ENCODE measurements at regions not wholly inside any gene's neighbourhood (a gene's known extent, or its start where the extent isn't known, plus 50 kb on each side); places are given as distances from the start of the nearest gene placed in this dataset.

DNA sequence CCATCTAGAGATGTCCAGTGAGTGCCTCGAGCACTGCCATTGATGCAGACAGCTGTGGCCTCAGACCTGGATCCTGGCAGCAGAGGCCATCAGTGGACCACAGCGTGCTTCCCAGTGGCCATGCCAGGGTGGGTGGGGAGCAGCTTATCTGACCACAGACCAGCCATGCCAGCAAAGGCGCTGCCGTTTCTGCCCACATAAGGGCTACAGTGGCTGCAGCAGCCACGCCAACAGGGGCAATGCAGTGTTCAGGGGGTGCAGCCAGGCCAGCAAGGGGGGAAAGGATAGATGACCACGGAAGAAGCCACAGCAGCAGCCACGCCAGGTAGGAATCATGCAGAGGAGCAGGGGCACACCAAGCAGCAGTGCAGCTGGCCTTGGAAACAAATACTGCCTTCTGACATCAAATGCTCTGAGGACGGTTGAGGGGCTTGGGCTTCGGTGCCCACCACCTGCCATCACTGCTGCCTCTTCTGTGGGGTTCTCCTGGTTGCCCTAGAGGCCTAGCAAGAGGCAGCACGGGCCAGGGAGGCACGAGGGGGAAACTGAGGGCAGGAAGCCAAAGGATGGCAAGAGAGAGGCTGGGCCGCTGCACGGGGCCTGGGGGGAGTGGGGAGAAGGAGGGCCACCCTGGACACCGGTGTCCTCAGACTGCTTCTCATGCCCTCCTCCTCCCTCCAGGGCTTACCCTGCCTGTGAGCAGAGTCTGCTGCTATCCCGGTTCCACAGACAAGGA lies 94.7 kb upstream of the RUNX3 start:
- FAIRE-seq (peak; percentile 52), DNase-seq (ENCODE audit: insufficient read length, low spot score) (no peak)
- no peak for TF ChIP-seq POLR2A (IDR thresholded peaks at IDR 0.05; ENCODE audit: low read depth, low read length)
- TF ChIP-seq POU2F2 (IDR thresholded peaks at IDR 0.05; ENCODE audit: low read depth, low read length) = no peak
- no peak for TF ChIP-seq SPI1 (IDR thresholded peaks at IDR 0.05; ENCODE audit: low read depth, low read length)
- TF ChIP-seq TAF1 (IDR thresholded peaks at IDR 0.05; ENCODE audit: low read depth, low read length) = no peak
- TF ChIP-seq POLR2AphosphoS5 (IDR thresholded peaks at IDR 0.05; ENCODE audit: low read depth, low read length) = no peak
- no peak for TF ChIP-seq PAX5 (IDR thresholded peaks at IDR 0.05; ENCODE audit: insufficient read depth, low read length, severe bottlenecking)

DNA sequence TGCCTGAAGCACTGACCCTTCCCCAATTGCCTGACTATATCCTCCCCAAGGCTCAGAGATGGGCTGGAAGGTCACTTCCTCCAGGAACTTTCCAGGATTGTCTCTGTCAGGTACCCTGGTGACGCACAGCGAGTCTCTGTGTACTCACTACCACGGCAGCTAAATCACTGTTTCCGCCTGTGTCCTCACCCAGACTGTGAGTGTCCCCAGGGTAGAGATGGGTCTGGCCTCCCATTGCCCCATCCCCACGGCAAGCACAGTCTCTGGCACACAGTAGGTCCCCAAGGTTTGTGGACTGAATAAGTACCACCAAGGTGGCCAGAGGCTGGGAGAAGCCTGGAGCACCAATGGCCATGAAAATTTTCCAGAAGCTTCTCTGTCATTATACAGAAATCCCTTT lies 93.8 kb upstream of the RUNX3 start:
- FAIRE-seq = peak; percentile 78

DNA sequence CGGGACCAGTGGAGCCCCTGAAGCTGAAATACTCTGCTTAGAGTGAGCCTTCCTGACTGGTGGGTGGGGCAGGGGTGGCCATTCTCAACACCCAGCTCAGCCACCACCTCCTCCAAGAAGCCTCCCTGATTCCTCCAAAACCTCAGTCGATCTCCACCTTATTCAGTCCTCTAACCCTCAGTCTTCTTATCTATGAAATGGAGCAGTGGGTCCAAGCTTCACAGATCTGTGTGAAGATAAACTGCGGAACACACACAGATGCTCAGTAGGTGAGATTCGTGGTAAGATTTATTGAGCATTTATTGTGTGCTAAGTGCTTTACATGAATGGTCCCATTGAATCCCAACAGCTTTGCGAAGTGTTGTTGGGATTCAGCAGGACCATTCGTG lies 93.1 kb upstream of the RUNX3 start:
- FAIRE-seq (no peak), DNase-seq (ENCODE audit: insufficient read length, low spot score) (no peak)
- no peak for TF ChIP-seq TAF1 (IDR thresholded peaks at IDR 0.05; ENCODE audit: low read depth, low read length)
- TF ChIP-seq SPI1 (IDR thresholded peaks at IDR 0.05; ENCODE audit: low read depth, low read length) = no peak
- no peak for TF ChIP-seq POU2F2 (IDR thresholded peaks at IDR 0.05; ENCODE audit: low read depth, low read length)
- no peak for TF ChIP-seq POLR2A (IDR thresholded peaks at IDR 0.05; ENCODE audit: low read depth, low read length)
- no peak for TF ChIP-seq POLR2AphosphoS5 (IDR thresholded peaks at IDR 0.05; ENCODE audit: low read depth, low read length)
- no peak for TF ChIP-seq PAX5 (IDR thresholded peaks at IDR 0.05; ENCODE audit: insufficient read depth, low read length, severe bottlenecking)

More for the DNA sequence above, 93.8 kb upstream of the RUNX3 start:
- TF ChIP-seq PAX5 (IDR thresholded peaks at IDR 0.05; ENCODE audit: insufficient read depth, low read length, severe bottlenecking) = no peak
- TF ChIP-seq POLR2A (IDR thresholded peaks at IDR 0.05; ENCODE audit: low read depth, low read length) = no peak
- no peak for TF ChIP-seq POLR2AphosphoS5 (IDR thresholded peaks at IDR 0.05; ENCODE audit: low read depth, low read length)
- no peak for TF ChIP-seq SPI1 (IDR thresholded peaks at IDR 0.05; ENCODE audit: low read depth, low read length)
- TF ChIP-seq POU2F2 (IDR thresholded peaks at IDR 0.05; ENCODE audit: low read depth, low read length) = no peak
- DNase-seq (ENCODE audit: insufficient read length, low spot score) = no peak

DNA sequence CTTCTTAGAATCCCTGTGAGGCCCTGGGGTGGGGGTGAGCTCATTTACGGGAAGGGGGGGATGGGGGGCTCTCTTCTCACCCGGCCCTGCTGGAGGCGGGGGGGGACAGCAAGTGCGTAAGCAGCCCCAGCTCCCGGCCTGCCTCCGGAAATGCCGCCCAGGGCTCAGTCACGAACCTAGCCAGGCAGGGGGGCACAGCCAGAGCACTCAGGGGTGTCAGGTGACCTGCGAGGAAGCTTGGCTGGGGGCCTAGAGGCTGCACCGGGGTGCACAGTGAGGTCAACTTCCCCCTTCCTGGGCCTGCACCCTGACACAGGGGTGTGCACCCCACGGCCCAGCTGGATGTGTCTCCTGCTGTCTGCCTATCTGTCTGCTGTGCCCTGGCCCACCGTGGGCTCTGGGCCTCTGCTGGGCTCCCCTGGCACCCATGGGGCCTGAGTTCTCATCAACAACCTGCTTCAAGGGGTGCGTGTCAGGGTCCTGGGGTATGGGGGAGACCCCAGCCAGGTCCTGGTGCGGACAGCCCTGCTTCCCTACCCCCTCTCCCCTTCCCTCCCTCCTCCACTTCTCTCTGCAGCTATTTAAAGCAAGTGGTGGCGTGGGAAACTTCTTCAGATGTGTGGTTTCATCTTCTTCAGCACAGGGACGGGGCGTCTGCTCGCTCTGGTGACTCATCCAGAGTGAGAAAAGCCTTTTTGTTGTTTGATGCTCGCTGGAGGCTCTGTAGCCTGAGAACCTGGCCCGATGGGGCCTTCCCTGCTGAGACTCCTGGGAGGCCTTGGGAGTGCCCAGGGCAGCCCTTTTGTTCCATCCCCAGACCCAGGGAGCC lies 92.5 kb upstream of the RUNX3 start:
- peak; percentile 100 for FAIRE-seq

DNA sequence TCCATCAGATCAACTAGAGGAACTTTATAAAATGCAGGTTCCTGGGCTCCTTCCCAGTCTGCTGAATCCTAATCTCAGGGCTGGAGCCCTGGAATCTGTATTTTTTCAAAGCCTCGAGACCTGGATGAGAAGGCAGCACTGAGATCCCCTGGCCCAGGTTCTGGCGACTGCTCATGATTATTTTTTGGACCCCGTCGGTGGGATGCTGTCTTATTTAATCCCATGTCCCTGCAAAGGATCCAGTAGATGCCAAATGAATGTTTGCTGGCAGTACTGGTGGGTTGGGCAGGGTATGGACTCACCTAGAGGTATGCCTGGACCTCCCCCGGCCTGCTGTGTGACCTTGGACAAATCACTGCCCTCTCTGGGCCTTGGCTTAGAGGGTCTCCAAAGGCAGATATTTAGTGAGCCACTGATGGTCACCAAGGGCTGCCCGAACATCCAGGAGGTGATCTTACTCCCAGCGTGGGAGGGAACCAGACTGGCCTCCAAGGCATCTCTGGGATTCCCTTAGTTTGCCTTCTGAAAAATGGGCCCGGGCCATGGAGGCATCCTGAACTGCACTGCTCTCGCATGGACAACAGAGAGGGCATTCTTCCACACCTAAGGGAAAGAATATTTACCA lies 91.6 kb upstream of the RUNX3 start:
- DNase-seq (ENCODE audit: insufficient read length, low spot score) (no peak), FAIRE-seq (no peak)
- TF ChIP-seq PAX5 (IDR thresholded peaks at IDR 0.05; ENCODE audit: insufficient read depth, low read length, severe bottlenecking) = no peak
- TF ChIP-seq POU2F2 (IDR thresholded peaks at IDR 0.05; ENCODE audit: low read depth, low read length) = no peak
- TF ChIP-seq POLR2AphosphoS5 (IDR thresholded peaks at IDR 0.05; ENCODE audit: low read depth, low read length) = no peak
- no peak for TF ChIP-seq TAF1 (IDR thresholded peaks at IDR 0.05; ENCODE audit: low read depth, low read length)
- no peak for TF ChIP-seq POLR2A (IDR thresholded peaks at IDR 0.05; ENCODE audit: low read depth, low read length)
- TF ChIP-seq SPI1 (IDR thresholded peaks at IDR 0.05; ENCODE audit: low read depth, low read length) = no peak

More for the DNA sequence above, 92.5 kb upstream of the RUNX3 start:
- peak; percentile 76 for TF ChIP-seq POU2F2 (IDR thresholded peaks at IDR 0.05; ENCODE audit: low read depth, low read length)
- peak; percentile 71 for TF ChIP-seq POLR2A (IDR thresholded peaks at IDR 0.05; ENCODE audit: low read depth, low read length)
- peak; percentile 30; the same call in 1 of the 2 replicates for TF ChIP-seq POLR2AphosphoS5 (IDR thresholded peaks at IDR 0.05; ENCODE audit: low read depth, low read length)
- peak; percentile 18 for TF ChIP-seq SPI1 (IDR thresholded peaks at IDR 0.05; ENCODE audit: low read depth, low read length)
- no peak for TF ChIP-seq TAF1 (IDR thresholded peaks at IDR 0.05; ENCODE audit: low read depth, low read length)
- TF ChIP-seq PAX5 (IDR thresholded peaks at IDR 0.05; ENCODE audit: insufficient read depth, low read length, severe bottlenecking) = peak; percentile 52
- DNase-seq (ENCODE audit: insufficient read length, low spot score) = peak; percentile 84

DNA sequence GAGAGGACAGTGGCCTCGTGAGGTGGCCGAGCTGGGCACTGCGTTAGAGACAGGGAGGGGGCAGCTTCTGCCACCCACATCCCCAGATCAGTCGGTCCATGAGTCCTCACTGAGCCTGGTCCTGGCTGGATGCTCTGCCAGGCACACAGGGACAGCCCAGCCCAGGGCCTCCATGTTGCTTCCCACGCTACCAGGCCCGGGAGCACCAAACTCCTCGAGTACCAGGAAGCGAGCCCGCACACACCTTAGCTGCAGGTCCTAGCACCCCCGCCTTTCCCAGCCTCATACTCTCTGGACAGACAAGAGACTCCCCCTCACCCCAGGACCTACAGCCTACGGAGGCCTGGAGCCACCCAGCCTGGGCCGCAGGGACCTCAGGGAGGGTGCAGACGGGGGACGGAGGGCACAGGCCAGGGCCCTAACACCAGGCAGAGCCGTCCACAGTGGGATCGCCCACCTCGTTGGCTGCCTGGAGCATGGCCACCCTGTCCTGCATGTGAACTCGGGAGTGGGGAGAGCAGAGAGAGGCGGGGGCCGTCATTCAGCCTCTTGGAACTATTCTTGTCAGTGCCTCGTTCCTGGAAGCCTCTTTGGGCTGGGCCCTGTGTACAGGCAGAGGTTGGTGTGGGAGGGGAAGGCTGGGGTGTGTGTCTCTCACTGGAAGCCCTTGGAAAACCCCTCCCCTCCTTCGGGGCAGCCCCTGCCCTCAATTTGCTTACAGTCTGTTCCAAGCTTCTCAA lies 90.9 kb upstream of the RUNX3 start:
- DNase-seq (ENCODE audit: insufficient read length, low spot score) (no peak), FAIRE-seq (peak; percentile 80)
- no peak for TF ChIP-seq TAF1 (IDR thresholded peaks at IDR 0.05; ENCODE audit: low read depth, low read length)
- no peak for TF ChIP-seq POU2F2 (IDR thresholded peaks at IDR 0.05; ENCODE audit: low read depth, low read length)
- no peak for TF ChIP-seq POLR2A (IDR thresholded peaks at IDR 0.05; ENCODE audit: low read depth, low read length)
- TF ChIP-seq PAX5 (IDR thresholded peaks at IDR 0.05; ENCODE audit: insufficient read depth, low read length, severe bottlenecking) = no peak

DNA sequence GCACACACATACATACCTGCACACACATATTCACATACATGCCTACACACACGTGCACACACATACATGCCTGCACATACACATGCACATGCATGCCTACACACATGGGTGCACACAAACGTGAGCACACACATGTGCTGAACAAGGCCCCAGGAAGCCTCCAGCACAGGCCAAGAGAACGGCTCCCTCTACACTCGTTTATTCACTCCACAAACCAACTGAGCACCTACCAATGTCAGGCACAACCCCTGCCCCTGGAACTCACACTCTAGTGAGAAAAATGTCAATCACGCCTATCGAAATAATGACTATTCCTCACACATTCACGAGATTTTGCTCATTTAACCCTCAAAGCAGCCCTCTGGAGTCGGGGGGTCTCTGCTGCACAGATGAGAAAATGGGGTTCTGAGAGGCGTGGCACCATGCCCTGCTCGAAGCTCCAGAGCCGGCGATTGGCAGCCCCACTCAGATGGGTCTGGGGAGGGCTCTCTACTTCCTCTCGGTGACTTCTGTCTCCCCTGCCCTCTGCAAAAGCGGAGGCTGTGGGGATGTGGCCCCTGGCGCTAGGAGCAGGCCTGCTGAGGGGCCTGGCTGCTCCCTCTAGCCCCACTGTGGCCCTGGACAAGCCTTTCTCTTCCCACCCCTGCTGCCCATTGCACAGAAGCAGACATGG lies 90.2 kb upstream of the RUNX3 start:
- no peak for FAIRE-seq
- DNase-seq (ENCODE audit: insufficient read length, low spot score) = no peak
- TF ChIP-seq SPI1 (IDR thresholded peaks at IDR 0.05; ENCODE audit: low read depth, low read length) = no peak
- no peak for TF ChIP-seq POU2F2 (IDR thresholded peaks at IDR 0.05; ENCODE audit: low read depth, low read length)
- TF ChIP-seq PAX5 (IDR thresholded peaks at IDR 0.05; ENCODE audit: insufficient read depth, low read length, severe bottlenecking) = no peak
- no peak for TF ChIP-seq TAF1 (IDR thresholded peaks at IDR 0.05; ENCODE audit: low read depth, low read length)
- TF ChIP-seq POLR2A (IDR thresholded peaks at IDR 0.05; ENCODE audit: low read depth, low read length) = no peak
- TF ChIP-seq POLR2AphosphoS5 (IDR thresholded peaks at IDR 0.05; ENCODE audit: low read depth, low read length) = no peak
